Ovary (tissue), 3 donors: ENCODE measurements at regions not wholly inside any gene's neighbourhood (a gene's known extent, or its start where the extent isn't known, plus 50 kb on each side); places are given as distances from the start of the nearest gene placed in this dataset.

ENCODE experiments used
- CTCF ChIP-seq, 3 donors: fragments of 450-650 bp in 2 of 3; fragments of 200-600 bp in 1 of 3; IDR thresholded peaks; one replicate each; pipeline versions ENCODE4 v1.5.1 to v1.8.0; 2016 to 2022; ENCODE audit warnings: antibody characterized with exemption in 3 of 3, mild to moderate bottlenecking in 1 of 3
- EP300 ChIP-seq: sonication (generic); formaldehyde crosslinking; IDR thresholded peaks from one replicate; pipeline ENCODE4 v1.6.1; 2017; ENCODE audit warnings: antibody characterized with exemption
- POLR2A ChIP-seq: fragments of 450-650 bp; IDR thresholded peaks from one replicate; pipeline ENCODE4 v1.6.1; 2017; ENCODE audit warnings: antibody characterized with exemption, mild to moderate bottlenecking, moderate library complexity
- donor health status: DM: no; HTN: no; CAD: no.

- TF ChIP-seq CTCF (IDR thresholded peaks at IDR 0.05) (no peak), POLR2A (no peak), EP300 (no peak)
Observed at GRCh38 chr2:234345921-234346320, 151.0 kb downstream of the ARL4C start.
